T-helper 2 cell (primary cell): ENCODE measurements at regions not wholly inside any gene's neighbourhood (a gene's known extent, or its start where the extent isn't known, plus 50 kb on each side); places are given as distances from the start of the nearest gene placed in this dataset.

Experiments used
- DNase-seq, 5 experiments: peaks; one replicate each; pipeline versions ENCODE4 v3.0.0 to v3.0.0-alpha.2; 2012 to 2022

- DNase-seq = no peak
Observed at GRCh38 chr3:103684904-103685303, 1250.1 kb downstream of the ZPLD1 start.

DNA sequence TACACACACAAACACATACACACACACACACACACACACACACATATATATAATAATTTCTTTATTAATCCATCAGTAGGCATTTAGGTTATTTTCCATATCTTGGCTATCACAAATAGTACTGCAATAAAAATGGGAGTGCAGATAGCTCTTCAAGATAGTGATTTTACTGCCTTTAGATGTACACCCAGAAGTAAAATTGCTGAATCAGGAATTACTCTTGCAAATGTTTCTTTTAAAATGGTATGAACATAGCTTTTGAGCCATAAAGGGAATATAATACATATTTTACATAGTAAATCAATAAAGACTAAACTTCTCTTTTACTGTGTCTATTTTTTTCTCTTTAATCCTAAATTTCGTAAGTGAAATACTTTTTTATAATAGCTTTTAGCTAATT, 1251.1 kb downstream of the ZPLD1 start:
- no peak for DNase-seq

DNA sequence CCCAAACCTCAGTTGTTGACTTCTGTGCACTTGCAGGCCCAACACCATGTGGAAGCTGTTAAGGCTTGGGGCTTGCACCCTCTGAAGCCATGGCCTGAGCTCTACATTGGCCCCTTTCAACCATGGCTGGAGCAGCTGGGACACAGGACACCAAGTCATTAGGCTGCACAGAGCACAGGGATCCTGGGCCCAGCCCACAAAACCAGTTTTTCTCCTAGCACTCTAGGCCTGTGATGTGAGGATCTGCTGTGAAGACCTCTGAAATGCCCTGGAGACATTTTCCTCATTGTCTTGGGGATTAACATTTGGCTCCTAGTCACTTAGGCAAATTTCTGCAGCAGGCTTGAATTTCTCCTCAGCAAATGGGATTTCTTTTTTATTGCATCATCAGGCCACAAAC, 1255.7 kb downstream of the ZPLD1 start:
- DNase-seq = no peak

GRCh38 chr3:103693831-103694230, 1259.0 kb downstream of the ZPLD1 start:
- DNase-seq = no peak

- DNase-seq = no peak
Observed at GRCh38 chr3:103698646-103699045, 1263.8 kb downstream of the ZPLD1 start.

DNA sequence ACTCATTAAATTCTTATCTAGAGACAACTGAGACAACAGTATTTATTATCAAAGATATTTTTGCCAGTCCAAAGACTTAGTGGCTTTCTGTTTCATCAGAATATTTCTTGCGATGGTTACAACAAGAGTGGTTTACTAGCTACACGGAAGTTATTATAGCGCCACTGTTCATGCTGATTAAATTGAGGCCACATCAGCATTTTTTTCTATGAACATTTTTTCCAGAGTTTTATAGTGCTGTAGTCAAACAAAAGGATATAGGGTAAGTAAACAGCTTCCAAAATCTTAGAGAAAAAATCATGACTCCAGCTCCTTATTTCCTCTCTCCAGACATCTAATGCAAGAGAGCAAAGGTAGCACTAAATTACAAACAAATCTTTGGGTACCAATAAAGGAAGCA, 1264.4 kb downstream of the ZPLD1 start:
- DNase-seq = no peak

DNA sequence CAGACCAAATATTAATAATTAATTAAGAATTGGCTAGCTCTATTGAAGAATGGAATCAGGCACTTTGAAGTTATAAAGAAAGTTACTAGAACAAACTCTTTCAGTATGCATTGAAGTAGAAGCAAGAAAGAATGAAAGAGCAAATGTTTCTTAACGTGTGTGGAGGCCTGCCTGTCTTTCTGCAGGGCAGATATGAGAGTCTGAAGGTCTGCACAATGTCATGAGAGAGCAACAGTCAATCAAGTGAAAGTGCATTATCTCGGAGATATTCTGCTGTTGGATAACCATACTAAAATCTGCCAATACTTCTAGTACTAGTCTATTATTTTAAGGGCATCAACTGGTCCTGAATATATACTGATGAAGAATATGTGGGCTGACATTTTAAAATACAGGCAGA, 1270.8 kb downstream of the ZPLD1 start:
- no peak for DNase-seq

GRCh38 chr3:103706671-103707070, 1271.9 kb downstream of the ZPLD1 start:
- no peak for DNase-seq

GRCh38 chr3:103711670-103712069, 1276.9 kb downstream of the ZPLD1 start:
- no peak for DNase-seq

- DNase-seq = no peak
Observed at GRCh38 chr3:103712320-103713008, 1277.6 kb downstream of the ZPLD1 start.

- no peak for DNase-seq
Observed at GRCh38 chr3:103729547-103729946, 1294.7 kb downstream of the ZPLD1 start.

DNA sequence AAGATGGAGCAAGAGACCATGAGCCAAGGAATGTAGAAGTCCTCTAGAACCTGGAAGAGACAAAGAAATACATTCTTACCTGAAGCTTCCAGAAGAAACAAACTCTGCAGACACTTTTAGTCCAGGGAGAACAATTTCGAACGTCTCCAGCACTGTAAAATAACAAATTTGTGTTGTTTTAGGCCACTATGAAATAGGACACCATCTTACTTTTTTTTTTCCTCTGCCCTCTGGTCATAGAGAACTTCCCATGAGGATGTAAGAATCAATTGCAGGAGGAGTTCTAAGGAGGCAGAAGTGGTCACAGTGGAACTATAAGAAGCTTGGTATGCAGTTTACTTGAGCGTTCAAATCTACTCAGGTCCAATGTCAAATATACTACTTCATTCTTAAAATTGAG, 1295.9 kb downstream of the ZPLD1 start:
- no peak for DNase-seq

DNA sequence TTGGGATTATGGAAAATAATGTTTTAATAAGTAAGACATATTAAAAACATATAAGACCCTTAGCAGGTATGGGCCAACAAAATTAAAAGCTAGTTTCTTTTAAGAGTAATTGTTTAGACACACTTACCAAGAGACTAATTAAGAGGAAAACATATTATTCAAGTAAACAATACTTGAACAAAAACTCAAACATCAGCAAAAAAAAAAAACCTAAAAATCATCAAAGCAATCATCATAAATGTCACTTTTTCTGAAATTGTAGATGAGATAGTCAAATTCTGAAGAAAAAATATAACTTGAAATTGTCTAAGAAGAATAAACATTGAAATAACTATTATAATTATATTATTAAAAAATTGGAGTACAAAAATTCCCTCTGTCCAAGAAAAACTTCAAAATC, 1318.2 kb downstream of the ZPLD1 start:
- DNase-seq = no peak

DNA sequence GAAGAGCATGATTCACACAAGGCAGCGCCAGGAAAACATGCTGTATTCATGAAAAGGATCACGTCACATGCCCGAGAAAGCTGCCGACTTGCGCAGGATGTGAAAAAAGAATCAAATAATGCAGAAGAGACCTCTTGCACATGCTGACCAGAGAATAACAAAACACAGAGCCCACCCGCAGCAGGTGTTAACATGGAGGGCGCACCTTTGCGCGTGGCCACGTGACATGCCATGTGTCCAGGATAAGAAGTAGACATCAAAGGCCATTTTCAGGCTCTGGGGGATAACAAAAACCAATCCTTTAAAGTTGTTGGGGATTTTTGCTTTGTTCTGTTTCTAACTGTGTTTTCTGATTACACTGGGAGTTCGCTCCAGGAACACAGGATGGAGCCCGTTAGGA, 1332.8 kb downstream of the ZPLD1 start:
- no peak for DNase-seq

GRCh38 chr3:103785017-103785416, 1350.2 kb downstream of the ZPLD1 start:
- no peak for DNase-seq

DNA sequence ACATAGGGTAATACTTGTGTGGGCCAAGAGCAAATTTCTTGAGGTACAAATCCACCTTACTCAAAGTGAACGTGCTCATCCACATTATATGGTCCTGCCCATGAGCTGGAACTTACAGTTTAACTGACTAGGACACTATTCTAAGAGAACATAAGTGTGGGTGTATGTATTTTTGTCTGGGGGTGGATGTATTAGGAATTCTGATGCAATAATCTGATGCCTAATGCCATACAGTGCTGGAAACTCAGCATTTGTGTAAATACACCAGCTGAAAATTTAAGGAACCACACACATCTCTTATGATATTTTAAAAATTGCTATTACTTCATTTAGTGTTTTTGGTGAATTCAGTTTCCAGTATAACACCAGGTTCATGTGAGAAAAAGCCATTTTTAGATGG, 1350.7 kb downstream of the ZPLD1 start:
- no peak for DNase-seq

DNA sequence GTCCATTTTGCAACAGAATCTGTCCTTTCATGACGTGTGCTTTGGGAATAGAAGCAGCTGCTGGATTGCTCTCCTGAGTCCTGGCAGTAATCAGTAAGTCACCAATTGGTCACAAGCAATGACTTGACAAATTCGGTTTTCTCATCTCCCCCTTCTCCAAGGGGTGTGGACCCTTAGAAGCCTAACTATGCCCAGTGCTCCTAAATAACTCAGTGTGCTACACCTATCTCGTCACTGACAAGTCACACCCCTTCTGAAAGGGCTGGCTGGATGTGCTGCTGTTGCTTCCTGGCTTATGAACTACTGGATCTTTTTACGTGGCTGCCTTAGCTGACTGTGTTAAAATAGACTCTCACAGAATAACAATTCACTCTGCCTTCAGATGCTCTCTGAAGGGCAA, 1351.5 kb downstream of the ZPLD1 start:
- no peak for DNase-seq

DNA sequence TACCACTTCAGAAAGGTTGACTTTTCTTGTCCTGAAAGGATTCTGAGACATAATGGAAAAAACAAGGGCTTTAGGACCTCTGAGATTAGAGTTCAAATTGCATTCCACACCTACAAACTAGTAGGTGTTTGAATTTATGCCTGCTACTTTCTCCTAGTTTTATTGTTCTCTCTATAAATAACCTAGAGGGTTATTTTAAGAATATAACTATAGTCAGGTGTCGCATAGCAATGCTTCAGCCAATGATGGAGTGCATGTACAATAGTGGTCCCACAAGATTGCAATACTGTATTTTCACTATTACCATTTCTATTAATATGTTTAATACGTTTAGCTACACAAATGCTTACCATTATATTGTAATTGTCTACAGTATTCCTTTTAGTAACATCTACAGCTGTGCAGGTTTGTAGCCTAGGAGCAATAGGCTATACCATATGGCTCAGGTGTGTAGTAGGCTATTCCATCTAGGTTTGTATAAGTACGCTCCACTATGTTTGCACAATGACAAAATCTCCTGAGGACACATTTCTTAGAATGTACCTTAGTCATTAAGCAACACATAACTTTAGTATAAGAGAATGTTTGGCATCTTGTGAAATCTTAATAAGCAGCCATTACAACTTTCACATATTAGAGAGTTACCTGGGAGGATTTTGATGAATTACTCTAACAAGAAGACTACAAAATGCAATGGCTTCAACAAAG, 1352.5 kb downstream of the ZPLD1 start:
- no peak for DNase-seq

DNA sequence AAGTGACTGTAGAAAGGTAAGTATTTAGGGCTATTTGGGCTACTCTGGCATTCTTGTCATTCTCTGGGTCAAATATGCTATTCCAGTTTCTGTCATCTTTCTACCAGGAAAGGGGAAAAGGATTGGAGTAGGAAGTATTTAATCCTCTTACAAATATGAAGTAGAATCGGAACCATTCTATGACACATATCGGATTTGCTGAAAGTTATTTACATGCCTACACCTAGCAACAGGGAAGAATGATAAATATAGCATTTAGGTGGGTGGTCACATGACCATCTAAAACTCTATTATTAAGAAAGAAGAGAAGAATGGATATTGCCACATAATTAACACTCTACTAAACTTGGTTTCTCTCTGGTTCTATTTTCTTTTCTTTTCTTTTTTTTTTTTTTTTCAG, 1353.1 kb downstream of the ZPLD1 start:
- DNase-seq = no peak

DNA sequence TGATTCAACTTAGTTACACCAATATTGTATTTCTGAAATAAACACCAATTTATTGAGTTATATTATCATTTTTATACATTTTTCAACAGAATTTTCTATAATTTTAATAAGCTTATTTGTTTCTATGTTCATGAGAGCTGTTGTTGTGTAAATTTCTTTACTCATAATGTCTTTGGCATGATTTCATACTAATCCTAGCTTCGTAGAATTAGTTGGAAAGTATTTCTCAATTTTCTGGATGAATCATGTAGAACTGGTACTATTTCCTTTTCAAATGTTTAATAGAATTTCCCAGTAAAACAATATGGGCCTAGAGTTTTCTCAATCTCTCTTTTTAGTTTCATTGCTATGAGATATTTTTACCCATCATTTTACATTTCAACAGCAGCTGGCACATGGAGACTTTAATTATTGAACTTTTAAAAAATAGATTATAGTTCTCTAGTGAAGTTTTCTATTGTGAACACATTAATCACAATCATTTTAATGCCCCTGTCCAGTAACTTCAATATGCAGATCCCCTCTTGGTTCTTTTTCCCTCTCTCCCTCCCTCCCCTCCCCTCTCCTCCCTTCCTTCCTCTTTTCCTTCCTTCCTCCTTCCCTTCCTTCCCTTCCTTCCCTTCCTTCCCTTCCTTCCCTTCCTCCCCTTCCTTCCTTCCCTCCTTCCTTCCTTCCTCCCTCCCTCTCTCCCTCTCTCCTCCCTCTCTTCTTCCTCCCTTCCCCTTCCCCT, 1357.1 kb downstream of the ZPLD1 start:
- DNase-seq = no peak

- DNase-seq = no peak
Observed at GRCh38 chr3:103794656-103795055, 1359.8 kb downstream of the ZPLD1 start.

DNA sequence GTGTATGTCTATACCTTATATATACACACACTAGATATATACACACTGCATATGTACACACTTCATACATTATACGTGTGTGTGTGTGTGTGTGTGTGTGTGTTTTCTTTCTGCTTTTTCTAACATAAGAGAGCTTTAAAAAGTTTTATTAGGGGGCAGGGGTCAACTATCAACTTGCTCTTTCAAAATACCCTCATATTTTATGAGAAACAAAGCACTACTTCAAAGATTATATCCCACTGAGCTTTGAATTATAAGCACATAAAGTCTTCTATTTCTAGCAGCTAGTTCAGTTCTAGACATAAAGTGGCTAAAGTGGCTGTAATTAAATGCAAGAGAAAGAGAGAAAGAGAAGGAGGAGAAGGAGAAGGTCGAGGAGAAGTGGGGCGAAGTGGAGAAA, 1361.3 kb downstream of the ZPLD1 start:
- no peak for DNase-seq

- DNase-seq = no peak
Observed at GRCh38 chr3:103803787-103804186, 1369.0 kb downstream of the ZPLD1 start.

GRCh38 chr3:103810167-103810566, 1375.4 kb downstream of the ZPLD1 start:
- no peak for DNase-seq
